ENCODE measurements at regions not wholly inside any gene's neighbourhood (a gene's known extent, or its start where the extent isn't known, plus 50 kb on each side); places are given as distances from the start of the nearest gene placed in this dataset.
"Not testable (repeated sequence)": the region's sequence is repeated elsewhere in the genome, so short reads cannot be mapped to it uniquely, and the experiment has no call there.

DNA sequence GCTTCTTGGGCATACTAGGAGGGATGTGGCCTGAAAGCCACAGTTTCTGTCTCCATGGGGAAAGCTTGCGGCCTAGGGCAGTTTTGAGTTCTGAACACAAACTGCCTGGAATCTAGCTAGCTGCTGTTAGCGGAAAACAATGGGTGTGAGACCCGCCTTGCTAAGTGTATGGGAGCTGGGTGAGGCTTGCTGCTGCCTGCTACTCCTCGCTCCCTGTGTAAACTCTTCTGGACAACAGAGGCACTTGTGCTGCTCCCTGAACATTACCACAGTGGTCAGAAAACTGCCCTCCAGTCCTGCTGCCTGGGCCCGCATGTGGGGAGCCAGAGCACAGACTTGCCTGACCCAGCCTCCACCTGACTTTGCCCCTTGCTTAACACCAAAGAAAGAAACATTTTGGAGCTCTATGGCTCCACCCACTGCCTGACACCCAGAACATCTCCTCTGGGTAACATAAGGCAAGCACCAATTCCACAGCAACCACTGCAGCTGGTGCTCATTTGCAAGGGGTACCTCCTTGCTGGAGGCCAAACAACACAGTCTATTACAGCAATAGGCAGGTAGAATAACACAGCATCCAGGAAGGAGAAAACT is 766.3 kb upstream of the RAG2 start:
- DNase-seq = no peak

DNA sequence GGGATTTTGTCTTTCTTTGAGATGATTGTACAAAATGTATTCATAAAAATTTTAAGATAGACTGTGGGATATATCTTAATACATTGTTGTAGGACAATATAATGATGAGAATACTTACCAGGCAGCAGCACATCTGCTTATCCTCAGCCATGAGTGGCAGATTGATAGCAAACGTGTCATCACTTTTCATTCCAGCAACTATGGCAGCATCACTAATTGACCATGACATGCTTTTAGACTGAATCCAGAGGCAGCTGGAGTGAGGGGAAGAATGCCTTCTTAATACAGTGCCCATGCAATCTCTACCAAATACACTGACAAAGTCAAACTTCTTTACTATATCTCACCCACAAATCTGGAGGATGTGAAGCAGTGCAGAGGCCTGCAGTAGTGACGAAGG is 755.2 kb upstream of the RAG2 start:
- no peak for DNase-seq

DNA sequence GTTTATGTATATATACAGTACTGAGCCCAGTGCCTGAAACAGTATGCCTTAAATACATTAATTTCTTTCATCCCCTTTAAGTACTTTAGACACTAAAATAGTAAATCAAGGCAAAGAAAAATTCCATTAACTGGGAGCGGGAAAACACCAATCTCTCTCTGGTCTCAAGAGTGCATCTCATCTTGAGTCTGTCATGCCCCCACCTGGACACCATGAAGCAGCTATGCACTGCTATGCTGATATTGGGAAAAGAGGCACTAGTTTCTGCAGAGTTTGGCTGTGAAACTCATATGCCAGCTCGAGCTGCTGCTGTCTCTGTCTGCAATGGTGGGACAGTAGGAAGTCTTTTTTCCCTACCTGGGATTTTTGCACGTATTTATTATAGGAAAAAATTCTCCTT is 754.4 kb upstream of the RAG2 start:
- no peak for DNase-seq

DNA sequence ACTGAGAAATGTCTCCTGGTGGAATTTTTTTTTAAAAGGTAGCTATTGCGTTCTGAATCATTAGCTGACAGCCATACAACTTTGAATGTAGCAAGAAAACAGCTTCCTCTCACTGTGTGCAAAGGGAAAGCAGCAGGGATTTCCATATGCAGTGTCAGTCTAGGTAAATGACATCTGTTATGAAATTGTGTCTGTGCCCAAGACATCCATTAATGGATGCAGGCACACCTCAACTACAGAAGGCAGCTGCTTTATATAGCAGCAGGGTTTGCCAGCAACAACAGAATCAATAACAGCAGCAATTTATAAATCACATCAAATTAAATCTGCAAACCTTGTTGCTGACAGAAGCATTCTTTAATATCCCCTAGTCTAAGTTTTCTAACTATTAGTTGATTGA is 745.3 kb upstream of the RAG2 start:
- no peak for DNase-seq

DNA sequence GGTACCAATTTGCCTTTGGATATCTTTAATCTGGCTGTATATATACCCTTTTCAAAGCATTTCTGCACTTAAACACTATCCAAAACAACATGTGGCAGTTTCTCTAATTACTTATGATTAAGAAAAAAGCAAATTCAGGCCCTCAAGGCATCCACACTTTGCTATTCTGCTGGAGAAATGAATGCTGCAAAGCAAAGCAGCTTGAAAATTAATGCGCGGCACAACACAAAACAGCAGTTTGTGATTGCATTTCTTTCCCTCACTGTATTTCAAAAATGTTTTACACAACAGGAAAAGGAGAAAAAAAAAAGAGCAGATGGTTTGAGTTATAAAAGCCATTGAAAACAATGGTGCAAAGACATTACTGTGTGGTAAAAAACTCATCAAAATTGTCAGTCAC is 738.4 kb upstream of the RAG2 start:
- DNase-seq = no peak

DNA sequence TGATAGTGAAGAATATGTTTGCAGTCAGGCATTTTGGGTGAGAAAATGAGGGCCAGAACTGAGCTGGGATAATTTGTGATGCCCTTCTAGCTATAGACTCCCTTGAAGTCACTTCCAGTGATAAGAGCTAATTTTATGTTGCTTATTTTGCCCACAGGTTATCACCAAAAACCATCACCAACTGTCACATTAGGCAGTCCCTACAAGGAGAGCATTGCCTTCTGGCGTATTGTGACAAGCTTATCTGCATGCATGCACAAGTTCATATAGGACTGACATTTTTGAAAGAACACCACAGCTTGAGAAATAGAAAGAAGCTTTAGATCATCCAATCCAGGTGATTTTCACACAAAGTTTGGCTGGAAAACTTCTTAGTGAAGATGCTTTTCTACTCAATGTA is 735.3 kb upstream of the RAG2 start:
- no peak for DNase-seq

DNA sequence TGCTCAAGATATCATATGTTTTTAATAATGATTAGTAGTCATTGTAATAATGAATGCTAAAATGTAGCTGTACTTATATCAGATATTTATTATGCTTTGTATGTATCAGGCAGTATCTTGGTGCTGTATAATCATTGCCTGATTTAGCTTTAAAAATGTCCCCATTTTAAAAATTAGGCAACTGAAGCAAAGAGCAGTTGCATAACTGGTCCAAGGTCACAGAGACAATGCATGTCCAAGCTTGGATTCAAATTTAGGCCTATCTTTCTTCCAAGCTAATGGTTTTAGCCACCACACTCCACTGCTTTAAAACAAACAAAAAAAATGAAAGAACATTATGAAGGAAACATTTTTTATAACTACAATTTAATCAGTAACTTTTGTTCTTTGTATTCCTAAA is 725.8 kb upstream of the RAG2 start:
- no peak for DNase-seq

DNA sequence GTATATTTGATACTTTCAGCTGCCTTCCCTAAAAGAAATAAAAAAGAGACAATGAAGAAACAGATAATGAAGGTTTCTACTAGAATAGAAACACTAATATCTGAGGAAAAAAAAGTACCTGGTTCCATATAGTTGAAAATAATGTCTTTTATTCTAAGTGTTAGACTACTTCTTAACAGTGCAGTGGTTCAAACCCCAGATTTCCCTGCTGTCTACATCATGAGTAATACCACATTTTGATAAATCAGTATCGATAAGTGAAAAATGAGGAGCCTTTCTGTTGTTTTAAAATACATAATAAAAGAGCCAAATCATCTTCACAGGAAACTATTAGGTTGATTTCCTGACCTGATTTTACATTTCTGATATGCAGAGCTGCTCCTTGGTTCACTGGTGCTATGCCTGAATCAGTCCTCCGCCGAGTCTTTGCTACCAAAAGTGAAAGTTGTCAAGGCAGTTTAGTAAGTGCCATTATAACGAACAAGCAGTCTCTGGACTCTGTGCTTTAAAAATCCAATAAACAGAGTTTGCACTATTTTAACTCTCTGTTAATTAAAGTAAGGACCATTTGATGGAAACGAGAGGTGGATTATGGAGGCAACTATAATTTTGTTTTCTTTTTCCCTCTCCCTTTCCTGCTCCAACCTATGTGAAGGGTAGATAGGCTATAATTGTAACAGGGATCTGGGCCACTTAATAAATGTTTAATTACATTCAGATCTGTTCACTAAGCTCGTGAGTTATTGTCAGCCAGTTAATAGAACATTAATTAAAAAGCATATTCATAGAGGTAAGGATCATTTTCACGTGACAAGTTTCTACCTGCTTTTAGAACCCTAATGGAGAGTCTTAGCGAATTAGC is 724.5 kb upstream of the RAG2 start:
- no peak for DNase-seq

DNA sequence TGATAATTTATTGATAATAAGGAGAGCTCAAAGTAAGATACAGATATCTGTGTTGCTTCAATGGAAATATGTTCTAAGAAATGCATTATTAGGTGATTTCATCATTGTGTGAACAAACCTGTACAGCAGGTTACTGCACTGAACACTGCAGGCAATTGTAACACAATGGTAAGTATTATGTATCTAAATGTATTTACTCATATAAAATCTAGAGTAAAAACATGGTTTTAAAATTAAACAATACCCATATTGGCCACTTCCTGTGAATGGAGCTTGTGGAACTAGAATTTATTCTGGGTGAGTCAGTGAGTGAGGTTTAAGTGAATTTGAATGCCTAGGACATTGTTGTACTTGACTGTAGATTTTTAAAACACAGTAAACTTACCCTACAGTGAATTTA is 722.9 kb upstream of the RAG2 start:
- DNase-seq = no peak

DNA sequence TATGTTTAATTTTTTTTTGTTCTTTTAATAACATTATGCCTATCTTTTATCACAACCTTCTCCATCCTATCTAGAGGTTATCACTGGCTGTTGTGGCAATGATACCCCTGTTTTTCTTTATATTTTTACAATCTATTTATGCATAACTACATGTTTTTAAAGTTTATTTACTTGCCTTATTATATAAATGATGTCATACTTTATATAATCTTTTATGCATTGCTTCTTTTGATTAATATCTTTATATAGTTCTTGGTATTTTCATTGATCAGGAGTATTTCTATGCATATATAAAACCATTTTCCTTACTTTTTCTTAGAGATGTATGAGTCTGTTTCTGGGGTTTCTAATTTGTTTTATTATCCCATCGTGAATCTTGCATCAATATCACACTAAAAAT is 719.8 kb upstream of the RAG2 start:
- no peak for DNase-seq

DNA sequence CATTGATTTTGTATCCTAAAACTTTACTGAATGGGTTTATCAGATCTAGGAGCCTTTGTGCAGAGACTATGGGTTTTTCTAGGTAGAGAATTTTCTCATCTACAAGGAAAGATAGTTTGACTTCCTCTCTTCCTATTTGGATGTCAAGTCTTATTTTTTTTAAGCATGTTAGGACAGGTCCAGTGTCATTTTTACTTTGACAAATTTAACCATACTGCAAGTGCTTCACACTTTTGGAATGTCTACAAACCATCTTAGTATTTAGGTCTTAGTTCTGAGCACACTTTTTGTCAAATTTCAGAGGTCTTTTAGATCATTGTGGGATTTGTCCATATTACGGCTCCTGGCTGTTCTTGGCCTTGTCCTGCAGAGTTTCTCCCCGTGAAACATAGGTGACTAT is 715.2 kb upstream of the RAG2 start:
- no peak for DNase-seq

DNA sequence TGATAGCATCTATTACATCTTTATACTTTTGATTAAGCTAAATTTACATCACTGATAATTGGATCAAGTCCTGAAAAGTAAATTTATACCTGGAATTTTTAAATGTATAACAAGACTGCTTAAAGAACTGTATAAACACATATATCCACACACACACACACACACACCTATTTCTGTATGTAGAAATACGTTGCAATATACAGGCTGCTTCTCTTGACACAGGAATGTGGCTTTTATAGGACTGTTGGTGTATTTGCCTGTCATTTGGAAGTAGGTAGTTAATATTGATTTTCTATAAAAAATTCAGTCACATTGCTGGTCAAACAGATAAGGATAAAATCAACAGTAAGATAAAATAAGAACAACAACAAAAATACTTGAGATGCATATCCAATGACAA is 708.5 kb upstream of the RAG2 start:
- no peak for DNase-seq

DNA sequence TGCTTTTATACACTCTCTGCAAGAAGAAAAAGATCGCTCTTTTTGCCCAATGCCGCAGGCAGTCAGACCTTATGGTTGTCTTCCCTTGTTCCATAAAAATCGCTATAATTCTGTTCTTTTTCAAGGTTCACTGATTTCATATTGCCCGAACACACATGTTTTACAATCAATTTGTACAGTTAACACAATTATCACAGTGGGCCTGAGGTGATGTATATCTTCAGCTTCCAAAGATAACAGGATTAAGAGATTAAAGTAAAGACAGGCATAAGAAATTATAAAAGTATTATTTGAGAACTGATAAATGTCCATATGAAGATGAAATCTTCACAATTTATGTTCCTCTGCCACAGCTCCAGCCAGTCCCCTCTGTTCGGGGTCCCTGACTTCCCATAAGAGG is 703.4 kb upstream of the RAG2 start:
- DNase-seq = not testable (repeated sequence)

DNA sequence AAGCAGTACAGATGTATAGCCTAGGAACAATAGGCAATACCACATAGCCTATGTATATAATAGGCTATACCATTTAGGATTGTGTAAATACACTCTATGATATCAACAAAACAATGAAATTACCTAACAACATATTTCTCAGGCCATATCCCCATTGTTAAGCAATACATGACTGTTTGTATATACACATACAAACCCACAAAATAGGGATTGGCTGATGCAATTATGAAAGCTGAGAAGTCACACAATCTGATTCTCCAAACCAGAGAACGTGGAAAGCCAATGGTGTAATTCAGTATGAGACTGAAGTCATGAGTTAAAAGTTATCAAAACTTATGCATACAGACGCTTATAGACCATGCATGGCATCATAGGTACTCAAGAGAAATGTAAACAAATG is 700.1 kb upstream of the RAG2 start:
- DNase-seq = no peak

DNA sequence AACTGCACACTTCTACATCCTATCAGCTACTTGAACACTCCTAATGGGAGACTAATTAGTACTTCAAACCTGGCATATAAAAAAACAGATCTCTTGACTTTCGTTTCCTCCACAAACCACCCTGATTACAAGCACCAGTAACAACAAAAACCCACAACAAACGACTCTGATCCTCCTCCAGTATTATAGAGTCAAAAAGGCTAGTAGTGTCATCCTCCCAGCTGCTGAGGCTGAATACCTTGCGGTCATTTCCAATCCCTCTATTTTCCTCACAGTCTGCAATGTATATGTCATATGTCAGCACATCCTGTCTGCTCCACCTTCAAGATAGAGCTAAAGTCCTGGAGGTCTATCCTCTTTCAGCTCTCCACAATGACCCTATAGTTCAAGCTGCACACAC is 688.9 kb upstream of the RAG2 start:
- DNase-seq = no peak

DNA sequence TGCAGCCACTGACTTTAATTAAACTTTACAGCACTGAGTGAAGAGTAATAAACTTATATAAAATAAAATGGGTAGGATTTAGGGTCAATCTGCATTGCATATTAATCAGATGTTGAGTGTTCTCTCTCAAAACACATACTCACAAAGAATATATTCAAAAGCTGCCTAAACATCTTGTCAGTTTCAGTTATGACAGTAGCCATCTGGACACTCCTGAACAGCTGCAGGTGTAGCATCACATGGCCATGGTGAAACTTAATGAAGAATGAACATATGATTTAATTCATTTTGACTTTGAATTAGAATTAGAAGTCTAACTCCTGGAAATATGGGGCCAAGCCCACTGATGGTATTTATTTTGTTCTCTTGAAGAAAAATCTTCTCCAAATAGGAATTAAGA is 684.3 kb upstream of the RAG2 start:
- DNase-seq = no peak

DNA sequence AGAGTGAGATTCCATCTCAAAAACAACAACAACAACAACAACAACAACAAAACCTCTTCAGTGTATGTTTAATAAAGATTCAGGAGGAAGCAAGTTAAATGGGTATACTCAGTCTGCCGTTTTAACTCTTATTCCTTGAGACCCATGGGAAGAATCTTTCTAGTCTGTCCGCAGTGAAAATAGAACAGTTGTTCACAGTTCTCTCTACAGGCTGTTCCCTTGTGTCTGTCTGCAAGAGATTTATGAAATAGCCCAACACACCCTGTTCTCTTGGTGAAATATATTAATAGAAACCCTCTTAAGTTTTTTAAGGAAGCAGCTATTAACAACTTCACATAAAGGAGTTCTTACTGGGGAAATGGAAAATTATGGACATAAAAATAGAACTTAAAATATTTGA is 682.2 kb upstream of the RAG2 start:
- no peak for DNase-seq

DNA sequence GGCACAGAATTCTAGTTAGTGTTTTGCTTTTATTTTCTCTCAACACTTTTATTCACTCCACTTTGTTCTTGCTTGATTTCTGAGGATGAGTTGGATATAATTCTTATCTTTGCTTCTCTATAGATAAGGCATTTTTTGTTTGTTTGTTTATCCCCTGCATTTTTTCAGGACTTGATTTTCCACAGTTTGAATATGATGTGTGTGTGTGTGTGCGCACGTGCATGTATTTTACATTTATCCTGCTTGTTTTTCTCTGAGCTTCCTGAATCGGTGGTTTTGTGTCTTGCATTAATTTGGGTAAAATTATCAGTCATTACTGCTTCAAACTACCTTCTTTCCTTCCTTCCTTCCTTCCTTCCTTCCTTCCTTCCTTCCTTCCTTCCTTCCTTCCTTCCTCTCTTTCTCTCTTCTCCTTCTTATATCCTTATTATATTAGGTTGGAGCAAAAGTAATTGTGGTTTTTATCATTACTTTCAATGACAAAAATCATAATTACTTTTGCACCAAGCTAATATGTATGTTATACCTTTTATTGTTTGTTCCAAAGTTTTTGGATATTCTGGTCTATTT is 679.9 kb upstream of the RAG2 start:
- DNase-seq = no peak

DNA sequence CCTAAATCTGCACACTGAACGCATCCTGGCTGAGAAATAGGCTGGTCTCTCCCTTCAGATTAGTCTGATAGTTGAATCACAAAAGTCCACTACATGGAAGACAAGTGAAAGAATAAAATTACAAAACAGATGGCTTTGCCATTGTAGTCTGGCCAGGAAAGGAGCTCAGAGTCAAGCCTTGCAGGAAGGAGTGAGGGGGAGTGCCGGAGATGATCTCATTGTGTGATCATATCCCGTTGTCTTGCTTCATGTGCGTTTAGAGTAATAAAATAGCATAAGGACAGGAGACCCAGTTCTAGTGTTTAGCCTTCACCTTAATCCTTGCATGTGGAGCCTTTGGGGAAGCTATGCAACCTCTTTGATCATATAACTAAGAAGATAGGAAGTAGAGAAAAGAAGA is 666.7 kb upstream of the RAG2 start:
- DNase-seq = no peak

DNA sequence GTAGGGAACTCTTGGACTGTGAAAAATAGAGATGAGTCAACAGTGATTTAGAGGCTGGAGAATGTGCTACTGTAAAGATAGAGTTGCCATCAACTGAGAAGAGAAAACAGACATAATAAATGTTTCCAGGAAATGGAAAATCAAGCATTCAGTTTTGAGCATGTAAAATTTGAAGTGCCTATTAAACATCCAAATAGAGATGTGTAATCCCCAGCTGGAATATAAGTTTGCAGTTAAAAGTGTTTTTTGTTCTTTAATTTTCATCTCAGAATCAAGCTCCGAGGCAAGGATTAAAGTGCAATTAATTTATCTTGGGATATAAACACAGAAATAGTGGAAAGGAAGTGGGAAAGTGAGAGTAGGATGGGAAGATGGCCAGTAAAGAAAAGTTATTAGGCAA is 666.0 kb upstream of the RAG2 start:
- no peak for DNase-seq

DNA sequence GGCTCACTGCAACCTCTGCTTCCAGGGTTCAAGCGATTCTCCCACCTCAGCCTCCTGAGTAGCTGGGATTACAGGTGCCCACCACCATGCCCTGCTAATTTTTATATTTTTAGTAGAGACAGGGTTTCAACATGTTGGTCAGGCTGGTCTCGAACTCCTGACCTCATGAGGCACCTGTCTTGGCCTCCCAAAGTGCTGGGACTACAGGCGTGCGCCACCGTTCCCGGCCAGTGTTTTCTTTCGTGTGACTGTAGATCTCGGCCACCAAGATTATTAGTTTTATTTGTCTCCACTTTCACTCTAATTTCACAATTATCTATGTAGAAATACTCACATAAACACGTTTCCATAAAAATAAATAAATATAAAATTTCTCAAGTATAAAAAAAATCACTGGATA is 665.4 kb upstream of the RAG2 start:
- not testable (repeated sequence) for DNase-seq

DNA sequence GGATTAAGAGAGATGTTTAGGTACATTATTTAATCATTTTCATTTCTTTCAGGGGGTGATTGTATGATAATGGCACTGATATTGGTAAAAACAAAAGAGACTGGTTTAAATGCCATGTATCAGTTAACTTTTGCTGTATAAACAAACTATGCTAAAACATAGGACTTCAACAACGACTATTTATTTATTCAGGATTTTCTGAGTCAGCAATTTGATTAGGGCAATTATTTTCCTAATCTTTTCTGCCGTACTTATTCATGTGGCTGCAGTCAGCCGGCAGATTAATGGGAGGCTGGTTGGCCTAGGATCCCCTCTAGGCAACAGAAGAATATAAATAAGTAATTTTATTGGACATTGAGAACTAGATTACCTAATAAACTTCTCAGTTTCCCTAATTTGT is 661.7 kb upstream of the RAG2 start:
- DNase-seq = no peak

DNA sequence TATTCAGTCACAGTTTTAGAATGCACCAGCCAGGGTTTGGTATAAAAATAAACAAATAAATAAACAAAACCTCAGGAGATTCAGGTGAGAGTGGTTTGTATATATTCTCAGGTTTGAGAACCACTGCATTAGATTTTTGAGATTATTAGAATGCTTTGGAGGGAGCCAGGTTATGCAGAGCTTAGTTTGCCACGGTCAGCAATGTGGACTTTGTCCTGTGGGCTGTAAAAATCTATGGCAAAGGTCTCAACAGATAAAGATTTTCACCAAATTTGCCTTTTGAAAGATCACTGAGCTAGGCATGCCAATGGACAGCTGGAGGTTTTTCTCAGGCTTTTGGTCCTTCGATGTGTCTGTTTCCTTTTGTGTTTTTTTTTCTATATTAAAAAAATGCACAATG is 650.1 kb upstream of the RAG2 start:
- DNase-seq = no peak

DNA sequence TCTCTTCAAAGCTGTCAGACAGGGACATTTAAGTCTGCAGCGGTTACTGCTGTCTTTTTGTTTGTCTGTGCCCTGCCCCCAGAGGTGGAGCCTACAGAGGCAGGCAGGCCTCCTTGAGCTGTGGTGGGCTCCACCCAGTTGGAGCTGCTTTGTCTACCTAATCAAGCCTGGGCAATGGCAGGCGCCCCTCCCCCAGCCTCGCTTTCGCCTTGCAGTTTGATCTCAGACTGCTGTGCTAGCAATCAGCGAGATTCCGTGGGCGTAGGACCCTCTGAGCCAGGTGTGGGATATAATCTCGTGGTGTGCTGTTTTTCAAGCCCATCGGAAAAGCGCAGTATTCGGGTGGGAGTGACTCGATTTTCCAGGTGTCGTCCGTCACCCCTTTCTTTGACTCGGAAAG is 648.1 kb upstream of the RAG2 start:
- not testable (repeated sequence) for DNase-seq

DNA sequence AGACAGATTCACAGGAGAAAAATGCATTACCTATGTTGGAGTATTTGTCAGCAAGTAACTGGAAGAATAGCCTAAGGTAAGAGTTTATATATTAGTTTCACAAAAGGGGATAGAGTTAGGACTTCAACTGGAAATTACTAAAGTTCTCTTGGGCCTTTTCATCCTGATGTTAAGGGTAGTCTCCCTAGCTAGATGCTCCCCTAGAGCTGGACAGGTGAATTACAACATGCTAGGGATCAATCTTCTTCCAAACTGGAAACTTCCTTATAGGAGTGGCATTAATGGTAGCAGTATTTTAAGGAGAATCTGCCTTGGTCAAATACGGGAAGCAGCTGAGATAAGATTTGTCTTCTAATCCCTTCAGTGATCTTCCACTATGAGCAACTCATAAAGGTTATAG is 632.8 kb upstream of the RAG2 start:
- no peak for DNase-seq

All from NCI-H1092 (cell line).